GM18517 (cell line): ENCODE measurements at regions not wholly inside any gene's neighbourhood (a gene's known extent, or its start where the extent isn't known, plus 50 kb on each side); places are given as distances from the start of the nearest gene placed in this dataset.
"Not testable (repeated sequence)": the region's sequence is repeated elsewhere in the genome, so short reads cannot be mapped to it uniquely, and the experiment has no call there.

Source experiments
- ATAC-seq: cut with Tn5 transposase; IDR thresholded peaks from one replicate; pipeline ENCODE4 v1.9.1; 2021; ENCODE audit warnings: mild to moderate bottlenecking, moderate library complexity; ENCODE audit not compliant: unreplicated experiment

GRCh38 chr4:84379917-84380641 is 119.0 kb downstream of the NKX6-1 start:
- ATAC-seq, result no peak

- no peak for ATAC-seq
Observed at GRCh38 chr4:84378983-84379382, 120.1 kb downstream of the NKX6-1 start.

GRCh38 chr4:84378356-84378755 is 120.7 kb downstream of the NKX6-1 start:
- no peak for ATAC-seq

GRCh38 chr4:84366907-84367306 is 132.2 kb downstream of the NKX6-1 start:
- no peak for ATAC-seq

- ATAC-seq, result no peak
Observed at GRCh38 chr4:84366161-84366560, 132.9 kb downstream of the NKX6-1 start.

- ATAC-seq, result no peak
Observed at GRCh38 chr4:84362896-84363655, 136.0 kb downstream of the NKX6-1 start.

- no peak for ATAC-seq
Observed at GRCh38 chr4:84342161-84342560, 156.9 kb downstream of the NKX6-1 start.

- no peak for ATAC-seq
Observed at GRCh38 chr4:84341559-84341958, 157.5 kb downstream of the NKX6-1 start.

GRCh38 chr4:84338367-84338766 is 160.7 kb downstream of the NKX6-1 start:
- ATAC-seq, result no peak

- ATAC-seq, result no peak
Observed at GRCh38 chr4:84336964-84337705, 162.0 kb downstream of the NKX6-1 start.

GRCh38 chr4:84327526-84327925 is 171.6 kb downstream of the NKX6-1 start:
- no peak for ATAC-seq

- ATAC-seq, result no peak
Observed at GRCh38 chr4:84325625-84326024, 173.5 kb downstream of the NKX6-1 start.

- ATAC-seq, result no peak
Observed at GRCh38 chr4:84324303-84325245, 174.5 kb downstream of the NKX6-1 start.

- ATAC-seq, result no peak
Observed at GRCh38 chr4:84319124-84319523, 180.0 kb downstream of the NKX6-1 start.

- no peak for ATAC-seq
Observed at GRCh38 chr4:84317513-84317912, 181.6 kb downstream of the NKX6-1 start.

- no peak for ATAC-seq
Observed at GRCh38 chr4:84312426-84313012, 186.6 kb downstream of the NKX6-1 start.

GRCh38 chr4:84309191-84309590 is 189.9 kb downstream of the NKX6-1 start:
- no peak for ATAC-seq

- ATAC-seq, result not testable (repeated sequence)
Observed at GRCh38 chr4:84298719-84299254, 200.3 kb downstream of the NKX6-1 start.

- no peak for ATAC-seq
Observed at GRCh38 chr4:84298023-84298718, 200.9 kb downstream of the NKX6-1 start.
